Ascending aorta (tissue), 2 donors: ENCODE measurements at regions not wholly inside any gene's neighbourhood (a gene's known extent, or its start where the extent isn't known, plus 50 kb on each side); places are given as distances from the start of the nearest gene placed in this dataset.

ENCODE experiments used
- DNase-seq, 2 donors: peaks; one replicate each; pipeline ENCODE4 v3.0.0-alpha.2; 2019; ENCODE audit warnings: low spot score in 2 of 2
- H3K27ac ChIP-seq, 2 donors: fragments of 200-600 bp; sonication (generic); one replicate each; pipeline ENCODE4 v1.5.1; 2016 to 2017; ENCODE audit warnings: mild to moderate bottlenecking in 1 of 2
- H3K27me3 ChIP-seq: fragments of 200-600 bp; sonication (generic); one replicate; pipeline ENCODE4 v1.5.1; 2017
- H3K36me3 ChIP-seq, 2 donors: fragments of 200-600 bp; sonication (generic); one replicate each; pipeline ENCODE4 v1.5.1; 2016
- H3K4me1 ChIP-seq, 2 donors: fragments of 200-600 bp; sonication (generic); one replicate each; pipeline ENCODE4 v1.5.1; 2016 to 2017; ENCODE audit warnings: mild to moderate bottlenecking in 1 of 2
- H3K4me3 ChIP-seq, 2 donors: fragments of 200-600 bp; sonication (generic); one replicate each; pipeline ENCODE4 v1.5.1; 2016 to 2017; ENCODE audit warnings: mild to moderate bottlenecking in 1 of 2
- H3K9me3 ChIP-seq, 2 donors: fragments of 200-600 bp; sonication (generic); one replicate each; pipeline ENCODE4 v1.5.1; 2016
- intact Hi-C: fragments of 100-400 bp; cut with DNase I; formaldehyde crosslinking; loops from one replicate; pipeline ENCODE4 v1.15.1; 2023
- TF ChIP-seq, protein P1 (sequence below), 3 experiments: fragments of 200-600 bp in 2 of 3; fragments of 450-650 bp in 1 of 3; sonication (generic) in 2 of 3; IDR thresholded peaks; one replicate each; pipeline ENCODE4 v1.5.1; 2016 to 2019; ENCODE audit warnings: antibody characterized with exemption in 3 of 3, mild to moderate bottlenecking in 1 of 3, moderate library complexity in 1 of 3

- TF ChIP-seq, protein P1, sequence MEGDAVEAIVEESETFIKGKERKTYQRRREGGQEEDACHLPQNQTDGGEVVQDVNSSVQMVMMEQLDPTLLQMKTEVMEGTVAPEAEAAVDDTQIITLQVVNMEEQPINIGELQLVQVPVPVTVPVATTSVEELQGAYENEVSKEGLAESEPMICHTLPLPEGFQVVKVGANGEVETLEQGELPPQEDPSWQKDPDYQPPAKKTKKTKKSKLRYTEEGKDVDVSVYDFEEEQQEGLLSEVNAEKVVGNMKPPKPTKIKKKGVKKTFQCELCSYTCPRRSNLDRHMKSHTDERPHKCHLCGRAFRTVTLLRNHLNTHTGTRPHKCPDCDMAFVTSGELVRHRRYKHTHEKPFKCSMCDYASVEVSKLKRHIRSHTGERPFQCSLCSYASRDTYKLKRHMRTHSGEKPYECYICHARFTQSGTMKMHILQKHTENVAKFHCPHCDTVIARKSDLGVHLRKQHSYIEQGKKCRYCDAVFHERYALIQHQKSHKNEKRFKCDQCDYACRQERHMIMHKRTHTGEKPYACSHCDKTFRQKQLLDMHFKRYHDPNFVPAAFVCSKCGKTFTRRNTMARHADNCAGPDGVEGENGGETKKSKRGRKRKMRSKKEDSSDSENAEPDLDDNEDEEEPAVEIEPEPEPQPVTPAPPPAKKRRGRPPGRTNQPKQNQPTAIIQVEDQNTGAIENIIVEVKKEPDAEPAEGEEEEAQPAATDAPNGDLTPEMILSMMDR (IDR thresholded peaks at IDR 0.05): no peak
- H3K36me3 ChIP-seq: no peaks in the 10 kb centered on the region
- H3K9me3 ChIP-seq: no peaks in the 10 kb centered on the region
- H3K4me3 ChIP-seq: no peak overlapping the region
- intact Hi-C loops: no loop called here
- H3K4me1 ChIP-seq: no peaks in the 10 kb centered on the region
- no peaks in the 10 kb centered on the region for H3K27me3 ChIP-seq
- no peak for DNase-seq
- H3K27ac ChIP-seq: no peak overlapping the region
Measured at GRCh38 chr18:24656551-24657443, 196.4 kb downstream of the HRH4 start.

- no peaks in the 10 kb centered on the region for H3K4me1 ChIP-seq
- intact Hi-C loops: no loop called here
- H3K4me3 ChIP-seq: no peak overlapping the region
- H3K27ac ChIP-seq: no peak overlapping the region
- no peaks in the 10 kb centered on the region for H3K27me3 ChIP-seq
- no peak for DNase-seq
- no peaks in the 10 kb centered on the region for H3K9me3 ChIP-seq
- TF ChIP-seq, protein P1 (IDR thresholded peaks at IDR 0.05): no peak
- no peaks in the 10 kb centered on the region for H3K36me3 ChIP-seq
Measured at GRCh38 chr18:24657444-24657842, 197.0 kb downstream of the HRH4 start.

- H3K27ac ChIP-seq: no peak overlapping the region
- intact Hi-C loops: no loop called here
Measured at GRCh38 chr18:24658302-24658701, 197.9 kb downstream of the HRH4 start.

GRCh38 chr18:24659827-24660720 lies 199.6 kb downstream of the HRH4 start:
- H3K27ac ChIP-seq: no peak overlapping the region
- DNase-seq: peak in 1 of 2 donors; percentile 65
- no peaks in the 10 kb centered on the region for H3K4me1 ChIP-seq
- intact Hi-C loops: no loop called here
- peak overlapping the region; percentile 3 to 44 for H3K4me3 ChIP-seq
- TF ChIP-seq, protein P1 (IDR thresholded peaks at IDR 0.05): no peak
- H3K9me3 ChIP-seq: no peaks in the 10 kb centered on the region
- no peaks in the 10 kb centered on the region for H3K27me3 ChIP-seq
- H3K36me3 ChIP-seq: no peaks in the 10 kb centered on the region

More at GRCh38 chr18:24658302-24658701, 197.9 kb downstream of the HRH4 start:
- Histone ChIP-seq H3K4me3 (no peak overlapping the region), H3K27me3 (no peaks in the 10 kb centered on the region), H3K9me3 (no peaks in the 10 kb centered on the region), H3K4me1 (no peaks in the 10 kb centered on the region), H3K36me3 (no peaks in the 10 kb centered on the region)
- TF ChIP-seq, protein P1 (IDR thresholded peaks at IDR 0.05): no peak
- no peak for DNase-seq

DNA sequence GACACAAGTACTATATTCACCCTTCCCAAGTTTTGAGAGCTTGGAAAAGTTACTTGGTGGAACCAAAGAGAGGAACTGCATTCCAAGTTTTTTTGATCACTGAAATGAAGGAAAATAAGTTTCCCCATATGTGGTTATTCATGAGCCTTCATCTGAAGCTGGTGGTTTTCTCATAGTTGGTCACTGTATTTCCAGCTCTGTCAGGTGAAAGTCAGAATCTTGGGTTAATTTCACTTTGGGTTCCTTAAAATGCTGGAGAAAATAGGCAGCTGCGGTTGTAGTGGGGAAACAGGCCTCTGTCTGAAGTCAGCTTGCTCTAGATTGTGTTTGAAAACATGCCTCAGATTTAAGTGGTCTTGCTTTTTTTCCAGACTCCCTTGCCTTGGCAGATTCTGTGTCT lies 200.5 kb downstream of the HRH4 start:
- no peak for DNase-seq
- Histone ChIP-seq H3K27me3 (no peaks in the 10 kb centered on the region), H3K4me3 (no peak overlapping the region), H3K36me3 (no peaks in the 10 kb centered on the region), H3K4me1 (no peaks in the 10 kb centered on the region), H3K27ac (no peak overlapping the region), H3K9me3 (no peaks in the 10 kb centered on the region)
- intact Hi-C loops: no loop called here
- TF ChIP-seq, protein P1 (IDR thresholded peaks at IDR 0.05): no peak
